ENCODE measurements at regions not wholly inside any gene's neighbourhood (a gene's known extent, or its start where the extent isn't known, plus 50 kb on each side); places are given as distances from the start of the nearest gene placed in this dataset.
"Not testable (repeated sequence)": the region's sequence is repeated elsewhere in the genome, so short reads cannot be mapped to it uniquely, and the experiment has no call there.

DNA sequence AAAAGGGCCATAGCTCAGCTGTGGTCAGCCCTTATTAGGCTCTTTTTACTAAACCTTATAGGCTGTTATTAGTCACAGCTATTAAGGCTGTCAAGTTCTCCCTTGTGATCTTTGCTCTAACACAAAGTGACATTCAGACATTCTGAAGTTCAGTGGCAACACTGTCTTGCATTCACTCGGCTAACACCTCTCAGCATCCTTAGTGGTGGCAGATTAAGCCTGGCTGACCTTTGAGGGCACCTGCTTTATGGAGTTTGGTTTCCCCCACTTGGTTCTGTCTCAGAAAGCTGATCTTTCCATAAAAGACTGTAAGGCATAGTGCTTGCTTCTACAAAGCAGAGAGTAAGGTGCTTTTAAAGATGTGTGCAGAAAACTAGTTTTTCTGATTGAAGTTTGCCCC is 677.4 kb upstream of the TMEM132C start:
- DNase-seq (ENCODE audit: low read depth): no peak

DNA sequence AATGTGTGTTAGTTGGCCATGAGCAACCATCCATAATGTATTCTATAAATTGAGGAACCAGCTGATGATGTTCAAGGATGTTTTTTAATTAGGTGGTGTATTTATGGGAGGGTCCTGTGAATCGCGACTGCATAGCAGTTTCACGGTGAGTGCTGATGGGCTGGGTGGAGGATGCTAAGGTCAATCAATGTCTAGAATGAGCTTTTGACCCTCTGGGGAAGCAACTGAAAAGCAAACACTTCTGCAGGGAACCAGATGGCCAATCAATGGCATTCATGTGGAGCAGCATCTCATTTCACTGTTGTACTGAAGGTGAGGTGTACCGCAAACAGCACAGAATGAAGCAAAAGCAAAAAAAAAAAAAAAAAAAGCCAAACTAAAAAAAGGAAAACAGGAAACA is 676.1 kb upstream of the TMEM132C start:
- DNase-seq (ENCODE audit: low read depth): no peak

DNA sequence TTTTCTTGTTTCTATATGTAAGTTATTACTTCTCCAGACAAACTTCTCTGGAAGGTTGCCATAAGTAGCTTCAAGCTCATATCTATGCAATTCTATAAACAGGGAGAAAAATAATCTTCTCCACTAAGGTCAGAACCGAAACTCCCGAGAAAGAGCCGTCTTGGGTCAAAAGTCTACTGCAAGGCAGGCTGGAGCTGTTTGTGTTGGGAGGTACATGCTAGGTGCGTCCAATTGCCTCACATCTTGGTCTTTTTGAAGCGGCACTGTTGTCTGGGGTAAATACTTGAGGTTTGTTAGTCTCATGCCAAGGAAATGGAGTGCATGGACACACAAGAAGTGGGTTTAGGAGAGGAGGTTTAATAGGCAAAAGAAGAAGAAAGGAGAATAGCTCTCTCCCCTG is 674.7 kb upstream of the TMEM132C start:
- DNase-seq (ENCODE audit: low read depth): no peak

DNA sequence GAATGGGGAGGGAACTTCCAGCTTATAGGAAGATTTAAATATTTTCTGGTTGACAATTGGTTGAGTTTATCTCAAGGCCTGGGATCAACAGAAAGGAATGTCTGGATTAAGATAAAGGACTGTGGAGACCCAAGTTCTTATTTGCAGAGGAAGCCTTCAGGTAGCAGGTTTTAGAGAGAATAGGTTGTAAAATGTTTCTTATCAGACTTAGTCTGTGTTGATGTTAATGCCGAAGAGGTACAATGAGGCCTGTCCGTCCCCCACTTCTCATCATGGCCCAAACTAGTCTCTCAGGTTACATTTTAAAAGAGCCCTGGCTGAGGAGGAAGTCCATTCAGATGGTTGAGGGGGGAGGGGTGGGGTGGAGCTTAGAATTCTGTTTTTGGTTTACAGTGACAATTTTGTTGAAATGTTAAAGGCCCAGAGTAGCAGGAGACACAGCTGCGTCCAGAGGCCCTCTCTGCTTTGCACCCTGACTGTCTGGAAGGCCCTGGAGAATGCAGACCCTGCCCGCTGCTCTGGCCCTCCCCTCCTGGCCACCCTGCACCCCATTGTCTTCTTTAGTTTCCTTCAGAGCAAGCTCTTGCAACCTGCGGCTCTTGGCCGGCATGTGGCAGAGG is 672.5 kb upstream of the TMEM132C start:
- DNase-seq (ENCODE audit: low read depth): no peak

DNA sequence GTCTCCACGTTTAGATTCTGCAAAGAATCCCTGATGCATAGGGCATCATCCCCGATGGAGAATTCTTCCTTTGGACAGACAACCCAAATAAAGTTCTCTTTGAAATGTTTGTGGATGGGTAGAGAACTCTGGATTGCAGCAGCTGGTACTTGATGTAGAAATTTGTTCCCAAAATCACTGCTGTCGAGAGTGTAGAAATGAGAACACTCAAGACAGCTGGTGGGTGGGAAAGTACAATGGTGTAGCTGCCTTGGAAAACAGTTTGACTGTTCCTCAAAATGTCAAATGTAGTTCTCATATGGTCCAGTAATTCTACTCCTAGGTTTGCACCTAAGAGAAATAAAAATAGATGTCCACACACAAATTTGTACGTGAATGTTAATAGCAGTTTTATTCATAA is 671.5 kb upstream of the TMEM132C start:
- no peak for DNase-seq (ENCODE audit: low read depth)

DNA sequence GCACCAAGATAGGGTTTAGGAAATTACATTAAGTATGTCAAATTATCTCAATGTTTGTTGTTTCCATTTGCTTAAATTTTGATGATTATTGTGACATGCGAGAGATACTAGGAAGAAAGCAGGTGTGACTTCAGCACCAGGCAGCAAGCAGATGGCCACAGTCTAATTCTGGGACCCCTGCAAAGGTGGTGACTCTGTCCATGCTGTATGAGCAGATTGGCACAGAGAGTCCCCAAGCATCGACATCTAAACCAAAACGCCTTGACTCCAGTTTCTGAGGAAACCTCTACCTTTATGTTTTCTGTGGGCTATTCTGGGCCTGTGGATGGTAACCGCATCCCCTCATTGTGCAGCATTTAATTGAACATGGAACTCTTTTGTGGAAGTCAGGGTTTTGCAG is 670.1 kb upstream of the TMEM132C start:
- DNase-seq (ENCODE audit: low read depth): no peak

DNA sequence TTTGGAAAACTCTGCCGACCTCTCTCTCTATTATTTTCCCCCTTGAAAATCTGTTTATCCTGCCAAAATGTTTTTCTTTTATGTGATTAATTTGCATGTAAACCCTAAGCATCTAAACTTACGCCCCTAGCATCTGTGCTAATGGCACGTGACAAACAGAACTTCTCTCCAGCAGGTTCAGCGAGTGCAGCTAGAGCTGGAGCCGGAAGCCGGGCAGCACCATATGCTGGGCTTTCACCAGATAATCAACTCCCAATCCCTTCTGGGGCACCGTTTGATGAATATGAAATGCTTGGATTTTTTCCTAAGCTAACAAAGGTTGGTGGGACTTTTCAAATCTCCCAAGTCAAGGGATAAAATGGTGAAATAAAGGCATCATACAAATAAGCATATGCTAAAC is 667.5 kb upstream of the TMEM132C start:
- DNase-seq (ENCODE audit: low read depth): no peak

DNA sequence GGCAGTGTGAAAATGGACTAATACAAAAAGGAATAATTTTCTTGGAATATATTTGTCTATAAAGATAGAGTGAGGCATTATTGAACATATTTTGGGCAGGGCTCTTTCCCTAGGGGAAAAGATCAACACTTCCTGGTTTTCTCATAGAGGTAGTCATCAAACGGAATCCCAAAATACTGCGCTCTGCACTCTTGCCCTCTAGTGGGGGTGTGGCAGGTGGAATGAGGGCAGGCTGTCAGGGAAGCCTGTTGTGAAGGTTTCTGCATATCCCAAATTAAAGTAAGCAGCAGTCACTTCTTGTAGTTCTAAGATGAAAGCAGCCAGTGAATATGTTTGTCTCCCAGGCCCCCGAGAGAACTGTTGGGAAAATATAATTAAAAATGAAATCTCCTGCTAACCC is 666.8 kb upstream of the TMEM132C start:
- no peak for DNase-seq (ENCODE audit: low read depth)

DNA sequence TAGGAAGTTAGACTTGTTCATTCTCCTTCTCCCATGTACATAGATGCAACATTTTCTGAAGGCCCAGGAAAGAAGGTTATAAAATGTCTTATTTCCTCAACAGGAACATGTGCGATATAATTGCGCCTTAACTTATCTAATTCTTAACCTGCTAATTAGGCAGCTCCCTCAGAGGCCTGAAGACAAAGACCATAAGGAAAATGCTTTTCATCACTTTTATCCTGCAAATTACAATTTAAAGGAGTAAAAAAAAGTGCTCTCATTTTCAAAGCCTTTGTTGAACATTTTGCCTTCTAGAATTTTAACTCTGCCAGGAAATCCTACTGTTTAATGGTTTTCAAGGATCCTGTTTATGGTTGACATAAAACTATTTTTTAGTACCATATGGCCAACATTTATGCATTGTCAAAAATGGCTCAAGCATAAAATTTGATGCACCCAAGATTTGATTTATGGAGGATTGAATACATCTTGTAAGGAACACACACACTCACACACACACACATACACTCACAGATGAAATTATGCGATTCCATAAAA is 660.4 kb upstream of the TMEM132C start:
- no peak for DNase-seq (ENCODE audit: low read depth)

DNA sequence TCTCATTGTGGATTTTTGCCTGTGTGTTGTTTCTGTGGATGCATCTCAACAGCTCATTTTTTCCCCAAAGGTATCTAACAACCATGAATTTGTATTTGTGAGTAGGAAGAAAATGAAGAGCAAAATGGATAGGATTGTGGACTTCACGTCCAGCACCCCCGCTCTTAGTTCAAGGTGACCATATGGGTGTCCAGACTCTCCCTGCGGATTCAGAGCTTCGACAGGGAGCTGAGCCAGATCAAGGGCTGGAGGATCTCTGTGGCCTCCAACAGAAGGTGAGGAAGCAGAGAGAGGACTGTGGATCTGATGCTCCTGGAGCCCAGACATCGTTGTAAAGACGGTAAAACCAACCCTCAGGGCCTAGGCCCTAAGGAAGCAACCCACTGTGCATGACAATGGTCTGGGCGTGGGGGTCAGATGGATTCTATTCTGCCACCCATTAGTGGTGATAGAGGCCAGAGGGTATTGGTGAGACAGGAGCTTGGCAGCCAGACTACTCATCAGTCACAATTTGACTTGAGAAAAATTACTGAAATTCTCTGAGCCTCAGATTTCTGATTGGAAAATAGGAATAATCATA is 659.7 kb upstream of the TMEM132C start:
- no peak for DNase-seq (ENCODE audit: low read depth)

DNA sequence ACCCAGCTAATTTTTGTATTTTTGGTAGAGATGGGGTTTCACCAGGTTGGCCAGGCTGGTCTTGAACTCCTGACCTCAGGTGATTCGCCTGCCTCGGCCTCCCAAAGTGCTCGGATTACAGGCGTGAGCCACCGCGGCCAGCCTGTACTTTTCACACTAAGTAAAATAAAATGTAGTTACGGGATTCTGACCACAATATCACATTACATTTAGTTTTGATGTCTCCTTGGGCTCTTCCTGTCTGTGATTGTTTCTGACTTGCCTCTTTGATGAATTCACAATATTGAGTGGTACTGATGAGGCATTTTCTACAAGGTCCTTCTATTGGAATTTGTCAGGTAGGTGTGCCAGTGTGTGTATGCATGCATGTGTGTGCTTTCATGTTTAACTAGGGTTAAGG is 658.6 kb upstream of the TMEM132C start:
- DNase-seq (ENCODE audit: low read depth): not testable (repeated sequence)

DNA sequence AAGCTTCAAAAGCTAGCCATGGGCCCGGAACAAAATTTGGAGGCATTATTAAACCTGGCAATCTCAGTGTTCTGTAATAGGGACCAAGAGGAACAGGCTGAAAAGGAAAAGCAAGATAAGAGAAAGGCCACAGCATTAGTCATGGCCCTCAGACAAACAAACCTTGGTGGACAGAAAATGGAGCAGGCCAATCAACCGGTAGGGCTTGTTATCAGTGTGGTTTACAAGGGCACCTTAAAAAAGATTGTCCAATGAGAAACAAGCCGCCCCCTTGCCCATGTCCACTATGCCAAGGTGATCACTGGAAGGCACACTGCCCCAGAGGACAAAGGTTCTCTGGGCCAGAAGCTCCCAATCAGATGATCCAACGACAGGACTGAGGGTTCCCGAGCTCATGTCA is 653.9 kb upstream of the TMEM132C start:
- DNase-seq (ENCODE audit: low read depth): no peak

DNA sequence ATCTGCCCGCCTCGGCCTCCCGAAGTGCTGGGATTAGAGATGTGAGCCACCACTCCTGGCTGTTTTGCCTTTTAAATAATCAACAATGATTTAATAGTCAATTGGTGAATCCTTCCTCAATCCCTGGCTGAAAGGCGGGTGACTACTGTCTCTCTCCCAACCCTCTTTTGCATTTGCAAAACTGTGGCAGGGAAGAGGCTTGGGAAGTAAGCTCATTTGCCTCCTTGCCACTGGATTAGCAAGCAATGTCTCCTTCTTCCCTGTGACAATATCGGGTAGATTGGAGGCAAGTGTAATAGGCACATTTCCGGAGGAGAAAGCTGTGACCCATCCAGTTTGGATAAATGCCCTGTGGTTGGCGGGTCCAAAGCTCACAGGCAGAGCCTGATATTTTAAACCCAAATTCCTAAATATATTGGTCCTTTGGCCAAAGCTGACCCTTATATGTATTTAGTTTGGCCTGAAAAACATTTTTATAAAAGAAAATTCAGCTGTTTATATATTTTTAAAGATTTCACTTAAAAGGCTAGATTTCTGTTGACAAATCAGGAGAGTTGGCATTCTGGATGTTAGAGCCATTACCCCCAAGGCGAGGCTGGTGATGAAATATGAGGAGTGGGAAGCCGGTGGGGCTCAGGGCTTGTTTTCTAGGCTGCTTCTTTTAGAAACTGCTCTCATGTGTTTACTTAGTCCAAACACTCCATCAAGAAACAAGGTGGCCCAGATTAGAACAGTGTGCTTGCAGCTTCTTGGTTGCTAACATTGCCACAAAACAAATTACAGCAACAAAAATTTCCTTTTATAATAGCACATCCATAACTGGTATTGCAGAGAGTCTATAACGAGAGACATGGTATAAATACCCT is 646.9 kb upstream of the TMEM132C start:
- peak; percentile 51 for DNase-seq (ENCODE audit: low read depth)

DNA sequence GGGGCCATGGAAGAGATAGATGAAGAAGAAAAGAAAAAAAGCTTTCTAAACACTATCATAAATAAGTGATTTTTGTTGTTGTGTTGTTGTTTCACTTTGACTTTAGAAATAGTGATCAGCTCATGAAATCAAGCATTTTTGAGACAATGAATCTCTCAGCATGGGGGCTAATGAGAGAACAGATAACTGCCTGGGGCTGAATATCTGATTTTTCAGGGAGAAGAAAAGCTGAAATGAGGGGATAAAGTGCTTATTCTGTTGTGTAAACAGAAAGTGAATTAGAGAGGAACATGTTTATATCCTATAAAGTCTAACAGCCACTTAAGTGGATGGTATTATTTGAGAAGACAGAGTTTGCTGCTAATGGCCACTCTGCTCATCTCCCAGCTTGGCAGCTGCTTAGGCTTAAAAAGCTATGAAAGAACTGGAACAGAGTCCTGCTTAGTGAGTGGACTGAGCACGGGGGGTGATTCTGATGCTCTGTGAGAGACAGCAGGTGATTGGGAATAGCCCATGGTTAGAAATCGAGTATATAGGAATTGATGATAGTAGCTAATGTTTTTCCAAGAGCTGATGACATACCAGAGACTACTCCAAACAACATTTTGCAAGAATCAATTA is 646.1 kb upstream of the TMEM132C start:
- DNase-seq (ENCODE audit: low read depth): no peak

DNA sequence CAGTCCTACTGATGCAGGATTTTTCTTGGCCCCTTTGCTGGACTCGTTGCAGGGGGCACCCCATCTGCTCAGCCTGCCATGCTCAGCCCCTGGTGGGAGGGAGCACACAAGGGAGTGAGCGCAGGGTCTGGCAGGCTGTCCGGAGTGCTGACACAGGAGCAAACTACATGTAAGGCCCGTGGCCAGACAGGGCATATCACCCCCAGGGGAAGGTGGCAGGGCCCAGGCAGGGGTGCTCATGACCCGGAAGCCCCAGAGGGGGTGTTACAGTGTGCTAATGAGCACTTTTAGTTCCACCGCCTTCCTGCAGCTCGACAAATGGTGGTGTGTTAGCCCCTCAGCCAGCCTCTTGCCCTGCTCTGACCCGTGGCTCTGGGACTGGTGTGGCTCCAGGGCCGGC is 645.6 kb upstream of the TMEM132C start:
- DNase-seq (ENCODE audit: low read depth): no peak

DNA sequence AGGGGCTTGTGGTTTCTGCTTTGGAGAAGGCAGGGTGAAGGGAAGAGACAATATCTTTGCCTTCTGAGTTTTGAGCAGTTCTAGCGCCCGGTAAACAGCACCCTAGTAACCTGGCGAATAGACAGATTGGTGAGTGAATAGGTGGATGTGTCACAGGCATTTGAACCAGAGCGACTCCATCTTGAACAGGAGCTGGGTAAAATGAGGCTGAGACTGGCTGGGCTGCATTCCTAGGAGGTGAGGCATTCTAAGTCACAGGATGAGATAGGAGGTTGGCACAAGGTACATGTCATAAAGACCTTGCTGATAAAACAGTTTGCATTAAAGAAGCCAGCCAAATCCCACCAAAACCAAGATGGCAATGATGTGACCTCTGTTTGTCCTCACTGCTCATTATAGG is 643.6 kb upstream of the TMEM132C start:
- no peak for DNase-seq (ENCODE audit: low read depth)

DNA sequence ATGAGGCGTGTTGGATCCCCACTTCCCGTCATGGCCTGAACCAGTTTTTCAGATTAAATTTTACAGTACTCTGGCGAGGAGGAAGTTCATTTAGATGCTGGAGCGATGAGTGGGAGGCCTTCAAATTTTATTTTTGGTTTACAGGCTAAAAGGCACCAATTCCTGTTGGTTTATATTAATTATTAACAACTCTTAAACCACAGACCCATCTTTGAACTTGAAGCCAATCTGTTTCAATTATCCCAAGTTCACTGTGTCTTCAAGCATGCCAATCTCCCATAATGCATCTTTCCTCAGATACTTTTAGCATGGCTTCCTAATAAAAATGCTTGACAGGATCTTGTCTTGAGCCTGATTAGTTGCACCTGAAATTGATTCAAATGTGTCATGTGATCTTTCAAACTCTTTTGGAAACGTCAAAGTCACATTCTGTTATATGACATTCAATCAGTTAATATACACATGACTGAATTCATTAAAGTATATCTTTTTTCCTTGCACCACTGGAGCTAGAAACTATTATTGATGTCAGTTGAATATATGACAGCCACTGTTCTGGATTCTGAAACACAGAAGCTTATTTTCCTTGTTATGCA is 641.7 kb upstream of the TMEM132C start:
- no peak for DNase-seq (ENCODE audit: low read depth)

DNA sequence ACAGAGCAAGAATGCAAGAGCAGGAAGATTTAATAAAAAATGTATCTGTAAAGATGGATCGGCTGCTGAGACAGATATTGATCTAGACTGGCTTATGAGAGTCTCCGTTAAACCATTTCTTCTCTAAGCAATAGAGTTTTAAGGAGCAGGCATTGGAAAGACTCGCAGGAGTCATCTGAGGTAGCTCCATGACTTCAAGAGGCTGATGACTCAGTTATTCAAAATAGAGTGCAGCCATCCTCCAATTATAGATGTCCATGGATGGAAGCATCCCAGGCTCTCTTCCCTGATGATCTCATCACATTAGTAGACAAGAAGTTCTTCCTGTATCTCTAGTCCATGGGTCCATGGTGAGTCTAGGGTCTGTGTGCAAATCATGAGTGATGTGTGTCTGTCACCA is 638.3 kb upstream of the TMEM132C start:
- peak; percentile 81 for DNase-seq (ENCODE audit: low read depth)

DNA sequence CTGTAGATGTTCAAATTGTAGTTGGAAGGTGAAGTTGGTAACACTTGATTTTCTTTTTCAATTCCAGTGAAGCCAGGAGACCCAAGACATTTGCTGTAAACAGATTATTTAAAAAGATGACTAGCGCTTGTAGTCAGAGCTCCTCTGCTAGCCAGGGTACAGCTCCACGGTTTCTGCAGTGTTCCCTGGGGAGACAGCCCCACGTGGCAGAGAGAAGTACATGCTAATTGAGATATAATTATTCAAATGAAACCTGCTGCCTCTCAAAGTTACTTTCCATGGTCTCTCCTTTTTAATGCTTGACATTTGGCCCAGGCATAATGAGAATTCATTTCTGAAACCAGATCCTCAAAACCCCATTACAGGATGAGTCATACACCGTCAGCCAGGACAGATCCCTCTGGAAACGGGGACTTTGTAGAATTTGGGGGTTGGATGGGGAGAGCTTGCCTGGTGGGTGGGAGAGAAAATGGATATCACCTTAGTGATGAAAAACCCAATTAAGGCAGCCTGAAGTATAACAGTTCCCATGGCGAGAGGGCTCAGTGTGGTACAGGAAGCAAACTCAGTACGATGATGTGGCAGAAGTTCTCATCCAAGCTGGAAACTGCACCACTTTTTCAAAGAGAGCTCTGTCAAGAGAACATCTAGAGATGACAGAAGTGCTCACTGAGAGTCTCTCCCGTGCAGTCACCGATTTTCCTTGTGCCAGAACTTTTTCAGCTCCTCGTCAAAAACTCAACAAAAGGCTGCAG is 637.7 kb upstream of the TMEM132C start:
- peak; percentile 50 for DNase-seq (ENCODE audit: low read depth)

DNA sequence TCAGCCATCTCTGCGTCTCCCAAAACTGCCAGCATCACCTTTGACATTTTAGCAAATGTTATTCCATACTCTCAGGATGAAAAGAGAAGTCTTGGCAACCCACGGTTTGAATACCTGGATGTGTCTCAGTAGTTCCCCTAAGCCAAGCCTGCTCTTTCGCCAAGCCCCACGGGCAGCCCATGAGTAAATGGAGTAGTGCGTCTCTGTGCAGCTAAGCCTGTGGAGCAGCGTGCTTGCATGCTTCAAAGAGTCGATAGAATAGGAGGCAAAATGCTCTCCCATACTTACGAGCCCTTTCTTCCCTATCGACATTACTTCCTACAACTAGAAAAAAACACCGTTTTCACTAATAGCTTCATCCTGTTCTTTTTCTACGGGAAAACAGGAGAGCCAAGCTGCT is 634.5 kb upstream of the TMEM132C start:
- DNase-seq (ENCODE audit: low read depth): no peak

DNA sequence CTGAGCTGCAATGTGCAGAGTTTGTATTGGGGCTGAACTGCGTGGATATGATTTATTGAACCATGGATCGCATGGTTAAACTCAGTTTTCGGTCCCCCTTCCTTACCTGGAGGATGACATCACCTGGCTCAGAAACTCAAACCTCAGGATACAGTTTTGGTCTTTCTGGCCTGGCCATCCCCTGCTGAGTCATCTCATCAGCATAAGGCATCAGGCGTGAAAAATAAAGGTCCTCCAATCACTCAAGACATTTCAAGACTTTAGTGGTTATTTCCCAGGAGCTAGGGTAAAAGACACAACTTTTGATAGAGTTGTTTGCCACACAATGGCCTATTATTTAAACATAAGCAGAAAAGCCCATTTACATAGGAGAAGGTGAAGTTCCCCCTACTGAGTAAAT is 631.1 kb upstream of the TMEM132C start:
- DNase-seq (ENCODE audit: low read depth): no peak

DNA sequence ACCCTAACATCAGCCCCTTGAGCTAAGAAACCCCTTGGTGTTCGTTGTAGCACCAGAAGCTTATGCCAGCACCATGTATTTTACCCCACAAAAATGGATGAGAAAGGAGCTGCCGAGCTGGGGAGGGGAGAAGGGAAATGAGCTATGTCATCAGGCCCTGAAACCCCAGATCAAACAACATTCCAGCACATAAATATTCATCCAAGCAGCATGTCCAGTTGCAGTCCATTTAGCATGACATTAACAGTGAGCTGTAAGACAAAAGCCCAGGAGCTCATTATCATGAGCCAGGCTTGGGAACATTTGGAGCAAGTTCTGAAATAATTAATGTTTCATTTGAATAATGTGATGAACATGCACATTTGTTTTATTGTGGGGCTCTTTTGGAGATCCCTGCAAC is 630.1 kb upstream of the TMEM132C start:
- DNase-seq (ENCODE audit: low read depth): no peak

Measured in stromal cell of bone marrow (primary cell).